CD14-positive monocyte (primary cell): ENCODE measurements at regions not wholly inside any gene's neighbourhood (a gene's known extent, or its start where the extent isn't known, plus 50 kb on each side); places are given as distances from the start of the nearest gene placed in this dataset.

Experiments used
- DNase-seq, 3 donors: peaks; one replicate each; pipeline ENCODE4 v3.0.0-alpha.2; 2011 to 2022
- H2AFZ ChIP-seq: 2 replicates; pipeline ENCODE4 v1.6.0; 2012; ENCODE audit warnings: mild to moderate bottlenecking, low read depth, low read length, inconsistent platforms; ENCODE audit not compliant: insufficient read depth, poor library complexity, severe bottlenecking
- H3K27ac ChIP-seq, 2 donors: 1 replicate in 1 of 2; 2 replicates in 1 of 2; pipeline ENCODE4 v1.5.1; 2012 to 2013; ENCODE audit warnings: low read length in 2 of 2, control low read depth in 1 of 2, inconsistent platforms in 1 of 2, low read depth in 1 of 2, mild to moderate bottlenecking in 1 of 2
- H3K27me3 ChIP-seq, 2 donors: one replicate each; pipeline versions ENCODE4 v1.6.0 to v1.6.1; 2011 to 2013; ENCODE audit warnings: low read length in 2 of 2; ENCODE audit not compliant: control insufficient read depth in 2 of 2, insufficient read depth in 2 of 2
- H3K36me3 ChIP-seq, 2 donors: replicated peaks in 1 of 2; 1 replicate in 1 of 2; 2 replicates in 1 of 2; pipeline versions ENCODE4 v1.5.1 to v1.6.1; 2012 to 2013; ENCODE audit warnings: low read length in 2 of 2, control low read depth in 1 of 2, inconsistent platforms in 1 of 2, mild to moderate bottlenecking in 1 of 2; ENCODE audit not compliant: insufficient read depth in 2 of 2, control insufficient read depth in 1 of 2
- H3K4me1 ChIP-seq, 2 donors: 1 replicate in 1 of 2; 2 replicates in 1 of 2; pipeline versions ENCODE4 v1.5.1 to v1.6.1; 2012 to 2013; ENCODE audit warnings: low read length in 2 of 2, control low read depth in 1 of 2, inconsistent platforms in 1 of 2, mild to moderate bottlenecking in 1 of 2, moderate library complexity in 1 of 2; ENCODE audit not compliant: insufficient read depth in 2 of 2, control insufficient read depth in 1 of 2
- H3K4me2 ChIP-seq: replicated peaks from 2 replicates; pipeline ENCODE3; 2012; ENCODE audit warnings: low read length, moderate library complexity, mild to moderate bottlenecking; ENCODE audit not compliant: poor library complexity, severe bottlenecking; ENCODE audit errors: extremely low read depth
- H3K4me3 ChIP-seq, 3 experiments: fragments of 200-600 bp in 1 of 3; sonication (generic) in 1 of 3; replicated peaks in 1 of 3; 1 replicate in 2 of 3; 2 replicates in 1 of 3; pipeline ENCODE4 v1.5.1; 2011 to 2013; ENCODE audit warnings: low read length in 3 of 3, mild to moderate bottlenecking in 3 of 3, control low read depth in 2 of 3, low read depth in 2 of 3, inconsistent platforms in 1 of 3, moderate library complexity in 1 of 3
- H3K79me2 ChIP-seq: 2 replicates; pipeline ENCODE4 v1.6.0; 2012; ENCODE audit warnings: mild to moderate bottlenecking, control low read depth, inconsistent platforms, low read length, moderate library complexity; ENCODE audit not compliant: insufficient read depth
- H3K9ac ChIP-seq: 2 replicates; pipeline ENCODE4 v1.6.0; 2017; ENCODE audit warnings: low read length, mild to moderate bottlenecking; ENCODE audit not compliant: insufficient read depth, poor library complexity, severe bottlenecking
- H3K9me3 ChIP-seq, 2 donors: replicated peaks in 1 of 2; 1 replicate in 1 of 2; 2 replicates in 1 of 2; pipeline versions ENCODE4 v1.5.1 to v1.6.1; 2012 to 2013; ENCODE audit warnings: low read length in 2 of 2, control low read depth in 1 of 2; ENCODE audit not compliant: control insufficient read depth in 1 of 2, insufficient read depth in 1 of 2
- H4K20me1 ChIP-seq: 2 replicates; pipeline ENCODE4 v1.6.0; 2012; ENCODE audit warnings: mild to moderate bottlenecking, low read length, control low read depth, moderate library complexity; ENCODE audit not compliant: insufficient read depth
- H3K27ac Mint-ChIP-seq, 7 donors: one replicate each; pipeline ENCODE4 v1.8.0; 2020; ENCODE audit warnings: mild to moderate bottlenecking in 7 of 7, mixed read lengths in 7 of 7, moderate library complexity in 6 of 7, inconsistent platforms in 2 of 7
- H3K27me3 Mint-ChIP-seq, 3 donors: one replicate each; pipeline ENCODE4 v1.8.0; 2021 to 2022; ENCODE audit warnings: low read depth in 3 of 3, mild to moderate bottlenecking in 3 of 3, mixed read lengths in 3 of 3, moderate library complexity in 3 of 3, inconsistent platforms in 1 of 3
- H3K36me3 Mint-ChIP-seq, 2 donors: one replicate each; pipeline ENCODE4 v1.8.0; 2020; ENCODE audit warnings: mixed read lengths in 2 of 2, inconsistent platforms in 1 of 2, mild to moderate bottlenecking in 1 of 2
- H3K4me1 Mint-ChIP-seq: one replicate; pipeline ENCODE4 v1.8.0; 2020; ENCODE audit warnings: mild to moderate bottlenecking, mixed read lengths
- H3K4me3 Mint-ChIP-seq, 2 donors: one replicate each; pipeline ENCODE4 v1.8.0; 2020; ENCODE audit warnings: mild to moderate bottlenecking in 2 of 2, mixed read lengths in 2 of 2, moderate library complexity in 1 of 2
- H3K9me3 Mint-ChIP-seq, 7 donors: one replicate each; pipeline ENCODE4 v1.8.0; 2020 to 2022; ENCODE audit warnings: mixed read lengths in 7 of 7, mild to moderate bottlenecking in 6 of 7, moderate library complexity in 6 of 7, inconsistent platforms in 2 of 7
- WGBS: methylation state at CpG from one replicate; pipeline ENCODE4 v1.1.5; 2013; ENCODE audit warnings: missing lambda C conversion rate; ENCODE audit not compliant: insufficient coverage; 5-methylcytosine and 5-hydroxymethylcytosine counted together
- intact Hi-C, 2 donors: fragments of 100-400 bp; cut with micrococcal nuclease; formaldehyde crosslinking; loops; one replicate each; pipeline versions ENCODE4 v1.15.0 to v1.15.1; 2023
- TF ChIP-seq, protein P1 (sequence below): fragments of 200-600 bp; IDR thresholded peaks from one replicate; pipeline ENCODE4 v1.8.0; 2022; ENCODE audit warnings: antibody characterized with exemption, mild to moderate bottlenecking

GRCh38 chr15:95837341-95838004 lies 493.0 kb upstream of the NR2F2 start:
- no CpG with 5 or more reads among the region's 4 CpGs for WGBS
- DNase-seq: no peak
- Histone ChIP-seq H3K9me3 (no peaks in the 10 kb centered on the region), H2AFZ (no peak overlapping the region), H4K20me1 (no peaks in the 10 kb centered on the region), H3K27me3 (no peaks in the 10 kb centered on the region), H3K36me3 (no peaks in the 10 kb centered on the region), H3K27ac (no peak overlapping the region), H3K4me1 (no peaks in the 10 kb centered on the region), H3K4me2 (no peak overlapping the region), H3K9ac (no peak overlapping the region), H3K79me2 (no peaks in the 10 kb centered on the region), H3K4me3 (no peak overlapping the region)
- Mint-ChIP-seq H3K4me3 (no peak overlapping the region), H3K36me3 (no peaks in the 10 kb centered on the region), H3K4me1 (no peaks in the 10 kb centered on the region), H3K27me3 (peaks cover 0 to 2% (median 2%) of the 10 kb centered on the region in 3 donors), H3K9me3 (peaks cover 0 to 4% (median 0%) of the 10 kb centered on the region in 7 donors), H3K27ac (no peak overlapping the region)
- intact Hi-C loops: no loop called here
- TF ChIP-seq, protein P1, sequence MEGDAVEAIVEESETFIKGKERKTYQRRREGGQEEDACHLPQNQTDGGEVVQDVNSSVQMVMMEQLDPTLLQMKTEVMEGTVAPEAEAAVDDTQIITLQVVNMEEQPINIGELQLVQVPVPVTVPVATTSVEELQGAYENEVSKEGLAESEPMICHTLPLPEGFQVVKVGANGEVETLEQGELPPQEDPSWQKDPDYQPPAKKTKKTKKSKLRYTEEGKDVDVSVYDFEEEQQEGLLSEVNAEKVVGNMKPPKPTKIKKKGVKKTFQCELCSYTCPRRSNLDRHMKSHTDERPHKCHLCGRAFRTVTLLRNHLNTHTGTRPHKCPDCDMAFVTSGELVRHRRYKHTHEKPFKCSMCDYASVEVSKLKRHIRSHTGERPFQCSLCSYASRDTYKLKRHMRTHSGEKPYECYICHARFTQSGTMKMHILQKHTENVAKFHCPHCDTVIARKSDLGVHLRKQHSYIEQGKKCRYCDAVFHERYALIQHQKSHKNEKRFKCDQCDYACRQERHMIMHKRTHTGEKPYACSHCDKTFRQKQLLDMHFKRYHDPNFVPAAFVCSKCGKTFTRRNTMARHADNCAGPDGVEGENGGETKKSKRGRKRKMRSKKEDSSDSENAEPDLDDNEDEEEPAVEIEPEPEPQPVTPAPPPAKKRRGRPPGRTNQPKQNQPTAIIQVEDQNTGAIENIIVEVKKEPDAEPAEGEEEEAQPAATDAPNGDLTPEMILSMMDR: no peak

GRCh38 chr15:95839367-95839782 lies 491.1 kb upstream of the NR2F2 start:
- Mint-ChIP-seq H3K4me3 (no peak overlapping the region), H3K27ac (no peak overlapping the region), H3K36me3 (no peaks in the 10 kb centered on the region), H3K27me3 (no peaks in the 10 kb centered on the region), H3K4me1 (no peaks in the 10 kb centered on the region), H3K9me3 (peaks cover 0 to 4% (median 2%) of the 10 kb centered on the region in 7 donors)
- H3K4me2 ChIP-seq: no peak overlapping the region
- intact Hi-C loops: no loop called here
- DNase-seq: no peak
- no peaks in the 10 kb centered on the region for H3K79me2 ChIP-seq
- TF ChIP-seq, protein P1: no peak
- no peaks in the 10 kb centered on the region for H3K27me3 ChIP-seq
- H4K20me1 ChIP-seq: no peaks in the 10 kb centered on the region
- H3K9ac ChIP-seq: no peak overlapping the region
- no peak overlapping the region for H3K4me3 ChIP-seq
- no CpG with 5 or more reads among the region's 2 CpGs for WGBS
- no peaks in the 10 kb centered on the region for H3K36me3 ChIP-seq
- no peaks in the 10 kb centered on the region for H3K4me1 ChIP-seq
- no peak overlapping the region for H3K27ac ChIP-seq
- H2AFZ ChIP-seq: no peak overlapping the region
- H3K9me3 ChIP-seq: no peaks in the 10 kb centered on the region
